ENCODE measurements at regions not wholly inside any gene's neighbourhood (a gene's known extent, or its start where the extent isn't known, plus 50 kb on each side); places are given as distances from the start of the nearest gene placed in this dataset.

DNA sequence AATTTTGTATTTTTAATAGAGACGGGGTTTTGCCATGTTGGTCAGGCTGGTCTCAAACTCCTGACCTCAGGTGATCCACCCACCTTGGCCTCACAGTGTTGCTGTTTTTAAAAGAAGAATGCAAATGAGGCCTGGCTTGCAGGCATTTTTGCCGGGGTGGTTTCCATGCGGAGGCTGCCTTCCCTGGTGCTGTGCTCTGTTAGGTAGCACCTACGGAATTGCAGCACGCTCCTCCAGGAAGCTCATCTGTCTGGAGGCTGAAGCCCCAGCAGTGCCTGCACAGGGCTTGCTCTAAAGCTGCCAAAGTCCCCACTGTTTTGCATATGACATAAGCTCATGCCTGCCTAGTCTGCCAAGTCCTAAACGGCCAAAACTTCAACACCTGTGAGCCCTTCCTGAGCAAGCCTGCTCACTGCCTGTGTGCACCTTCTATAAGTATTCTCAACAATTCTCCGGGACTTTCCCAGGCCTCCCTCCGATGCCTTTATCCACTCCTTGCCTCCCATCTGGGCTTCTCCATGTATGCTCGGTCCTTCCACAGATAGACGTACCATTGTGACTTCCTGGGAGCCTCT is 551.3 kb upstream of the RAB6C start:
- TF ChIP-seq EZH2phosphoT487 (IDR thresholded peaks at IDR 0.05; ENCODE audit: borderline replicate concordance, low read length): no peak
- TF ChIP-seq CTCF (IDR thresholded peaks at IDR 0.05; ENCODE audit: low read depth, low read length, poor library complexity, severe bottlenecking): no peak
- no peaks in the 10 kb centered on the region for H3K4me1 ChIP-seq (ENCODE audit: control insufficient read depth, low read length)
- H3K9me3 ChIP-seq (ENCODE audit: control insufficient read depth, insufficient read depth, low read length): no peaks in the 10 kb centered on the region
- no peaks in the 10 kb centered on the region for H3K27me3 ChIP-seq (ENCODE audit: control insufficient read depth, low read length)
- H3K4me2 ChIP-seq (ENCODE audit: low read length): no peak overlapping the region
- no peak overlapping the region for H3K4me3 ChIP-seq (ENCODE audit: low read length)
- H3K9me2 ChIP-seq (replicated peaks; ENCODE audit: control insufficient read depth, low read length): no peaks in the 10 kb centered on the region
- no peak overlapping the region for H3K27ac ChIP-seq (ENCODE audit: low read depth, low read length)
- H3F3A ChIP-seq (ENCODE audit: control insufficient read depth, insufficient read depth): no peaks in the 10 kb centered on the region
- no peaks in the 10 kb centered on the region for H4K20me1 ChIP-seq (ENCODE audit: control insufficient read depth, insufficient read depth, low read depth, low read length)
- H3K79me2 ChIP-seq (ENCODE audit: control insufficient read depth, low read length): no peaks in the 10 kb centered on the region
- H3K36me3 ChIP-seq (ENCODE audit: control insufficient read depth, low read length): no peaks in the 10 kb centered on the region

- Histone ChIP-seq H3K27me3 (ENCODE audit: control insufficient read depth, low read length) (no peaks in the 10 kb centered on the region), H3K27ac (ENCODE audit: low read depth, low read length) (no peak overlapping the region), H3K9me3 (ENCODE audit: control insufficient read depth, insufficient read depth, low read length) (no peaks in the 10 kb centered on the region), H3K4me3 (ENCODE audit: low read length) (no peak overlapping the region), H3K4me2 (ENCODE audit: low read length) (no peak overlapping the region), H4K20me1 (ENCODE audit: control insufficient read depth, insufficient read depth, low read depth, low read length) (no peaks in the 10 kb centered on the region), H3K9me2 (replicated peaks; ENCODE audit: control insufficient read depth, low read length) (no peaks in the 10 kb centered on the region), H3F3A (ENCODE audit: control insufficient read depth, insufficient read depth) (no peaks in the 10 kb centered on the region), H3K79me2 (ENCODE audit: control insufficient read depth, low read length) (no peaks in the 10 kb centered on the region), H3K4me1 (ENCODE audit: control insufficient read depth, low read length) (no peaks in the 10 kb centered on the region), H3K36me3 (ENCODE audit: control insufficient read depth, low read length) (no peaks in the 10 kb centered on the region)
- no peak for TF ChIP-seq CTCF (IDR thresholded peaks at IDR 0.05; ENCODE audit: low read depth, low read length, poor library complexity, severe bottlenecking)
- no peak for TF ChIP-seq EZH2phosphoT487 (IDR thresholded peaks at IDR 0.05; ENCODE audit: borderline replicate concordance, low read length)
These were observed 548.6 kb upstream of the RAB6C start for GRCh38 chr2:129430911-129431310.

DNA sequence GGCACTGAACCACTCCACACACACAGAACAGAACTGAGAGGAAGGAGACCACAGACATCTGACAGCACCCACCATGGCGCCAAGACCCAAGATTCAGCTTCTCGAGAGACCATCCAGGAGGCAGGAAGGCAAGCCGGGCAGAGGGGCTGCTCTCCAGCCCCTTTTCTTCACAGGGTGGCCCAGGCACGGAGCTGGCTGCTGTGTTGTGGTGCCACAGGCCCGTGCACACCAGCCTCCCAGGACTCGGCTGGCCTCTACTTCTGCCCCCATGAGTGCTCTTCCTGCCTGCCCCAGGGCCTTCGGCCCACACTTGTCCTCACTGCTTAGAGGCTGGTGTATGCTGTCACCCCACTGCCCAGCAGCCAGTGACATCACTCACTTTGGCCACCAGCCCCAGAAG is 547.6 kb upstream of the RAB6C start:
- no peaks in the 10 kb centered on the region for H3K9me3 ChIP-seq (ENCODE audit: control insufficient read depth, insufficient read depth, low read length)
- H4K20me1 ChIP-seq (ENCODE audit: control insufficient read depth, insufficient read depth, low read depth, low read length): no peaks in the 10 kb centered on the region
- no peaks in the 10 kb centered on the region for H3K36me3 ChIP-seq (ENCODE audit: control insufficient read depth, low read length)

More for the DNA sequence above, 547.6 kb upstream of the RAB6C start:
- TF ChIP-seq CTCF (IDR thresholded peaks at IDR 0.05; ENCODE audit: low read depth, low read length, poor library complexity, severe bottlenecking) (no peak), EZH2phosphoT487 (IDR thresholded peaks at IDR 0.05; ENCODE audit: borderline replicate concordance, low read length) (no peak)
- H3K79me2 ChIP-seq (ENCODE audit: control insufficient read depth, low read length): no peaks in the 10 kb centered on the region
- H3K27me3 ChIP-seq (ENCODE audit: control insufficient read depth, low read length): no peaks in the 10 kb centered on the region
- no peaks in the 10 kb centered on the region for H3K9me2 ChIP-seq (replicated peaks; ENCODE audit: control insufficient read depth, low read length)
- no peak overlapping the region for H3K4me2 ChIP-seq (ENCODE audit: low read length)
- no peak overlapping the region for H3K27ac ChIP-seq (ENCODE audit: low read depth, low read length)
- no peaks in the 10 kb centered on the region for H3K4me1 ChIP-seq (ENCODE audit: control insufficient read depth, low read length)
- no peak overlapping the region for H3K4me3 ChIP-seq (ENCODE audit: low read length)
- H3F3A ChIP-seq (ENCODE audit: control insufficient read depth, insufficient read depth): no peaks in the 10 kb centered on the region

Measured in DOHH2 (cell line).